Transverse colon (tissue), 3 donors: ENCODE measurements at regions not wholly inside any gene's neighbourhood (a gene's known extent, or its start where the extent isn't known, plus 50 kb on each side); places are given as distances from the start of the nearest gene placed in this dataset.

Source experiments
- EP300 ChIP-seq: sonication (generic); formaldehyde crosslinking; IDR thresholded peaks from one replicate; pipeline ENCODE4 v1.6.1; 2017; ENCODE audit warnings: antibody characterized with exemption, low read depth
- POLR2A ChIP-seq: fragments of 450-650 bp; IDR thresholded peaks from one replicate; pipeline ENCODE4 v1.6.1; 2016; ENCODE audit warnings: antibody characterized with exemption, mild to moderate bottlenecking, moderate library complexity
- TF ChIP-seq, protein P1 (sequence below), 5 experiments: fragments of 200-600 bp in 3 of 5; fragments of 450-650 bp in 2 of 5; sonication (generic) in 3 of 5; IDR thresholded peaks; 1 replicate in 2 of 5; 2 replicates in 3 of 5; pipeline ENCODE4 v1.5.1; 2016 to 2017; ENCODE audit warnings: antibody characterized with exemption in 5 of 5, inconsistent platforms in 3 of 5, mild to moderate bottlenecking in 2 of 5, moderate library complexity in 1 of 5

- TF ChIP-seq, protein P1, sequence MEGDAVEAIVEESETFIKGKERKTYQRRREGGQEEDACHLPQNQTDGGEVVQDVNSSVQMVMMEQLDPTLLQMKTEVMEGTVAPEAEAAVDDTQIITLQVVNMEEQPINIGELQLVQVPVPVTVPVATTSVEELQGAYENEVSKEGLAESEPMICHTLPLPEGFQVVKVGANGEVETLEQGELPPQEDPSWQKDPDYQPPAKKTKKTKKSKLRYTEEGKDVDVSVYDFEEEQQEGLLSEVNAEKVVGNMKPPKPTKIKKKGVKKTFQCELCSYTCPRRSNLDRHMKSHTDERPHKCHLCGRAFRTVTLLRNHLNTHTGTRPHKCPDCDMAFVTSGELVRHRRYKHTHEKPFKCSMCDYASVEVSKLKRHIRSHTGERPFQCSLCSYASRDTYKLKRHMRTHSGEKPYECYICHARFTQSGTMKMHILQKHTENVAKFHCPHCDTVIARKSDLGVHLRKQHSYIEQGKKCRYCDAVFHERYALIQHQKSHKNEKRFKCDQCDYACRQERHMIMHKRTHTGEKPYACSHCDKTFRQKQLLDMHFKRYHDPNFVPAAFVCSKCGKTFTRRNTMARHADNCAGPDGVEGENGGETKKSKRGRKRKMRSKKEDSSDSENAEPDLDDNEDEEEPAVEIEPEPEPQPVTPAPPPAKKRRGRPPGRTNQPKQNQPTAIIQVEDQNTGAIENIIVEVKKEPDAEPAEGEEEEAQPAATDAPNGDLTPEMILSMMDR (IDR thresholded peaks at IDR 0.05): no peak
- no peak for TF ChIP-seq POLR2A
- TF ChIP-seq EP300: no peak
These were observed 582.7 kb upstream of the AADAT start for GRCh38 chr4:170672381-170672965.
